NB4 (cell line): ENCODE measurements at regions not wholly inside any gene's neighbourhood (a gene's known extent, or its start where the extent isn't known, plus 50 kb on each side); places are given as distances from the start of the nearest gene placed in this dataset.

ENCODE experiments used
- DNase-seq: peaks from one replicate; pipeline ENCODE4 v3.0.0; 2010; ENCODE audit warnings: low read depth
- H3K4me3 ChIP-seq: one replicate; pipeline ENCODE4 v1.5.1; 2011; ENCODE audit warnings: mild to moderate bottlenecking, low read depth, low read length, moderate library complexity
- CTCF ChIP-seq: IDR thresholded peaks from one replicate; pipeline ENCODE4 v1.5.1; 2012; ENCODE audit warnings: low read depth, low read length
- MAX ChIP-seq: IDR thresholded peaks from 2 replicates; pipeline ENCODE4 v1.6.1; 2011; ENCODE audit warnings: low read depth, low read length
- MYC ChIP-seq: IDR thresholded peaks from 2 replicates; pipeline ENCODE4 v1.6.1; 2011; ENCODE audit warnings: low read depth, low read length
- POLR2A ChIP-seq: IDR thresholded peaks from 2 replicates; pipeline ENCODE4 v1.6.1; 2011; ENCODE audit warnings: mild to moderate bottlenecking; ENCODE audit not compliant: insufficient read length; ENCODE audit errors: extremely low read depth

DNA sequence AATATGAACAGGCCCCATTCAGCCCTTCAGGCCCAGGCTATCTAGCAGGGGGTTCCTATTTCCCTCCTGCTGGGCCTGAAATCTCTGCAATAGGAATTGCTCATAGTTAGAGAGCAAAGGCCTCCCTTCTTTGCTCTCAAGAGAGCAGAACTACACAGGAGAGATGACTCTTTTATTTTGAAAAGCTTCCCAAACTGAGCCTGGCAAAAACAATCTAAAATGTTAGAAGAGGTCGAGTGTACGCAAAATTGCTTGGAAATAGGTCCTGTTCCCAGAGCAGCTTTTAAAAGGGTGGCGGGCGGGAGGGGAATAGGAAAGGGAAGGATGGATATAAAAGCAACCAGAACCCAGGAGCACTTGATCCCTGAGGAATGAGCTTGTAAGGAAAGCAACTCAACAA lies 68.4 kb upstream of the APCDD1 start:
- H3K4me3 ChIP-seq: no peak overlapping the region
- TF ChIP-seq POLR2A: no peak
- TF ChIP-seq MAX: no peak
- TF ChIP-seq MYC: no peak
- no peak for TF ChIP-seq CTCF
- DNase-seq: no peak

GRCh38 chr18:10386956-10387355 lies 67.5 kb upstream of the APCDD1 start:
- H3K4me3 ChIP-seq: no peak overlapping the region
- TF ChIP-seq MYC (no peak), CTCF (no peak)
- no peak for DNase-seq

DNA sequence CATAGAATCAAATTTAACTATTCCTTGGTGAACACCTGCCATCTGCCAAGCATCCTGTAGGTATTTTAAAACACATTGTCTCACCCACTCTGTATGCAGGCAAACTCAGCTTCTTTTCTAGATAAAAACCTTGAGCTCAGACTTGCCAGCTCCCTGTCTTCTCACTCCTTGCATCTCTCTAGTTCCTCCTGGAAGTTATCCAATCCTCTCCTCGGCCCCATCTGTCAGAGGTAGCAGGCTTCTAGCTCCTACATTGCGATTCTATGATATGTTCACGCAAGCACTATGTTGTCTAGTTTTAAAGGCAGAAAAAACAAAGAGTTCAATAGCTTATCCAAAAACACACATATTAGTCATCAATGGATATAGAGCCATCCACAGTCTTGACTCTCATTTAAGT lies 67.0 kb upstream of the APCDD1 start:
- DNase-seq: no peak
- TF ChIP-seq MAX (no peak), CTCF (no peak), POLR2A (no peak), MYC (no peak)
- no peak overlapping the region for H3K4me3 ChIP-seq

DNA sequence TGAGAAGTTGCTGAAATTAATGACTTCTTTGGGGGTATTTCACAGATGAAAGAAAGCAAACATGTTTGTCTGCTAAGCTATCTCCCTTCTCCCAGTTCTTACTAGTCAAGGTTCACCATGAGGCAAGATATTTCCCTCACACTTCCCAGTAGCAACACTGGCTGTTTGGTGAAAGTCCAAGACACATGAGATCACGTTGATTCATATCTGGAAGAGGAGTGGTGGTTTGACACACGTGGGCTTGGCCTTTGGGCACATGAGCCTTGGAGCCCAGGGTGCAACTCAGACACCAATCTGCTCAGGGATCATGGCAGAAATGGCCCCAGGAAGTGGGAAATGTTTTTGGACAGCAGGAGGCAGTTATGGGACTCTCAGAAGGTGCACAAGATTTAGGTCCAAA lies 66.1 kb upstream of the APCDD1 start:
- H3K4me3 ChIP-seq: no peak overlapping the region
- no peak for DNase-seq
- TF ChIP-seq POLR2A (no peak), MYC (no peak), CTCF (no peak), MAX (no peak)

DNA sequence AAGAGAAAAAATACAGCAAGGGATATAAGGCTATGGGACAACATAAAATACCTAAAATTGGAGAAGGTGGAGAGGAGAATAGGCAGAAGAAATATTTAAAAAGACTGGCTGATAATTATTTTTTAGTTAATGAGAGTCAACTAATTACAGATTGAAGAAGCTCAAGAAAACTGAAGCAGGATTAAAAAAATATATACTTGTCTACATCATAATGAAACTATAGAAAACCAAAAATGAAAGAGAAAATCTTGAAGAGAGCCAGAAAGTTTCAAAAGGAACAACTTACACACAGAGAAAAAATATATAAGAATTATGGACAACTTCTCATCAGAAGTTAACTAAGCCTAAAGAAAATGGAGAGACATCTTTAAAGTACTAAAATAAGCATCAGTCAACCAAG lies 62.9 kb upstream of the APCDD1 start:
- TF ChIP-seq MAX (no peak), MYC (no peak), CTCF (no peak), POLR2A (no peak)
- H3K4me3 ChIP-seq: no peak overlapping the region
- no peak for DNase-seq

GRCh38 chr18:10397004-10397403 lies 57.4 kb upstream of the APCDD1 start:
- TF ChIP-seq CTCF: no peak
- TF ChIP-seq POLR2A: no peak
- no peak for TF ChIP-seq MYC
- no peak for TF ChIP-seq MAX
- no peak for DNase-seq
- no peak overlapping the region for H3K4me3 ChIP-seq
